BLaER1 (cell line): ENCODE measurements at regions not wholly inside any gene's neighbourhood (a gene's known extent, or its start where the extent isn't known, plus 50 kb on each side); places are given as distances from the start of the nearest gene placed in this dataset.

ENCODE experiments used
- H3K27ac ChIP-seq: shearing (Covaris generic); formaldehyde crosslinking; 2 replicates; pipeline ENCODE4 v1.8.1; 2022
- H3K27me3 ChIP-seq: shearing (Covaris generic); formaldehyde crosslinking; 2 replicates; pipeline ENCODE4 v1.8.1; 2022
- H3K36me3 ChIP-seq: shearing (Covaris generic); formaldehyde crosslinking; 2 replicates; pipeline ENCODE4 v1.8.1; 2022
- H3K4me1 ChIP-seq: shearing (Covaris generic); formaldehyde crosslinking; 2 replicates; pipeline ENCODE4 v1.8.1; 2022
- H3K4me2 ChIP-seq: shearing (Covaris generic); formaldehyde crosslinking; 2 replicates; pipeline ENCODE4 v1.8.1; 2022
- H3K4me3 ChIP-seq: shearing (Covaris generic); formaldehyde crosslinking; 2 replicates; pipeline ENCODE4 v1.8.1; 2022
- H3K9ac ChIP-seq: shearing (Covaris generic); formaldehyde crosslinking; 2 replicates; pipeline ENCODE4 v1.8.1; 2022
- H3K9me3 ChIP-seq: shearing (Covaris generic); formaldehyde crosslinking; 2 replicates; pipeline ENCODE4 v1.8.1; 2022
- H4K20me1 ChIP-seq: shearing (Covaris generic); formaldehyde crosslinking; 2 replicates; pipeline ENCODE4 v1.8.1; 2022
- Cebpa-rat ChIP-seq: shearing (Covaris generic); IDR thresholded peaks from 2 replicates; pipeline ENCODE4 v1.8.1; 2022

DNA sequence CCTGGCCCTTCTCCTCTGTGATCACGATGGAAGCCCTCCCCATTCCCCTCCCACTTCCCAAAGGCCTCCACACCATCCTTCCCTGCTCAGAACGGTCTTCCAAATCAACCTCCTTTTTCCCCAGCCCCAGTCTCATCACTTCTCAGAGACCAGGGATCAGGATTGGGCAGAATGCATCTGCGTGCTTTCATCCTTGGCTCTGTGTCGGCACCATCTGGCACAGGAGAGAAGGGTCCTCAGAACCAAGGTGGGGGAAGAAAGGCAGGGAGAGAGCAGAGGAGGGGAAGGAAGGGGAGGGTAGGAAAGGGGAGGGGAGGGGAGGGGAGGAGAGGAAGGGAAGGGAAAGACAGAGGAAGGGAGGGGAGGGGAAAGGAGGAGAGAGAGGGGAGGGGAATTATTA, 52.4 kb upstream of the FICD start:
- Histone ChIP-seq H3K27me3 (no peaks in the 10 kb centered on the region), H3K27ac (no peak overlapping the region), H3K4me3 (no peak overlapping the region), H3K9ac (no peak overlapping the region), H3K4me1 (no peaks in the 10 kb centered on the region), H3K9me3 (no peaks in the 10 kb centered on the region), H4K20me1 (peaks cover 11% of the 10 kb centered on the region; the same call in 1 of the 2 replicates), H3K36me3 (no peaks in the 10 kb centered on the region), H3K4me2 (no peak overlapping the region)
- TF ChIP-seq Cebpa-rat, result no peak

DNA sequence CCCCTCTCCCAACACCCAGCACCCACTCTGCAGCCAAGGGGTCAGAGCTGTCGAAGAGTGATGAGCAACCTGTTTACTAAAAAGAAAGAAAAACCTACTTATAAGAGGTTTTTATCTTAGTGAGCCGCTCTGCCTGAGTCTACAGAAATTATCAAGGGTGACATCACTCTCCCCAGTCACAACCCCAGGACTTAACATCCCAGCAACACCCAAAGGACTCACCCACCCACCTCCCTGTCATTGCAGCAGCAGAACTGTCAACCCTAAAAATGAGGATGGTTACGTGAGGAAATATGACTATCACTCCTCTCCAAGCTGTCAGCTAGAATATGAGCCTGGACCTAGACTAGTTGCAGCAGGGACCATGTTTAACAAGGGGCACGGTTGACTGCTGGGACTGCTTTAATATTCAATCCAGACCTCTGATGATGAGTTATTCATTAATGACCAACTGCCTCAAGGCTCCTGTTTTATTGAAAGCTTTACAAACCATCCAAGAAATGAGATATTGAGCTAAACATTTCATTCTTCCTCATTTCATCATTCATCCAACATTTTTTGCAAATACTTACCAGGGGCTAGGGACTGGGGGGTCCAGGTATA, 53.9 kb upstream of the FICD start:
- H3K9ac ChIP-seq, result no peak overlapping the region
- peaks cover 11% of the 10 kb centered on the region; the same call in 1 of the 2 replicates for H4K20me1 ChIP-seq
- no peak for TF ChIP-seq Cebpa-rat
- no peaks in the 10 kb centered on the region for H3K4me1 ChIP-seq
- no peaks in the 10 kb centered on the region for H3K27me3 ChIP-seq
- H3K27ac ChIP-seq, result no peak overlapping the region
- H3K4me3 ChIP-seq, result no peak overlapping the region
- no peak overlapping the region for H3K4me2 ChIP-seq
- H3K9me3 ChIP-seq, result no peaks in the 10 kb centered on the region
- no peaks in the 10 kb centered on the region for H3K36me3 ChIP-seq

DNA sequence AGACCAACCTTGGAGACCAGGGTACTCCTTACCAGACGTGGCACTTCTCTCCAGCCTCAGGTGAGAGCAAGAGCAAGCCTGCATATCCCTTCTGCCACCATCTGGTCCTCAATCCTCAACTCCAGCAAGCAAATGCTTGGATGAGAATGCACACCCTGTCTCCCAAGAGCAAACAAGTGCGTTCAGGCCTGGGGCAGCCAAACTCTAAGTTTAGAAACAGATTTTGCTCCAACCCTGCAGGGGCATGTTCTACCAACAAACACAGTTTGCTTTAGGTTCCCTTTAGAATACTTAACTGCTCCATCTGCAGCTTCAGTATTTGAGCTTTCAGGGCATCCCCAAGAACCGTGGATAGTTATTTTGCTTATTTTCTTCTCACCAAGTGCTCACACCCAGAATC, 55.9 kb upstream of the FICD start:
- H3K36me3 ChIP-seq, result no peaks in the 10 kb centered on the region
- peaks cover 11% of the 10 kb centered on the region; the same call in 1 of the 2 replicates for H4K20me1 ChIP-seq
- no peak for TF ChIP-seq Cebpa-rat
- no peak overlapping the region for H3K27ac ChIP-seq
- H3K9ac ChIP-seq, result no peak overlapping the region
- H3K4me2 ChIP-seq, result no peak overlapping the region
- H3K4me3 ChIP-seq, result no peak overlapping the region
- no peaks in the 10 kb centered on the region for H3K4me1 ChIP-seq
- H3K27me3 ChIP-seq, result no peaks in the 10 kb centered on the region
- no peaks in the 10 kb centered on the region for H3K9me3 ChIP-seq

DNA sequence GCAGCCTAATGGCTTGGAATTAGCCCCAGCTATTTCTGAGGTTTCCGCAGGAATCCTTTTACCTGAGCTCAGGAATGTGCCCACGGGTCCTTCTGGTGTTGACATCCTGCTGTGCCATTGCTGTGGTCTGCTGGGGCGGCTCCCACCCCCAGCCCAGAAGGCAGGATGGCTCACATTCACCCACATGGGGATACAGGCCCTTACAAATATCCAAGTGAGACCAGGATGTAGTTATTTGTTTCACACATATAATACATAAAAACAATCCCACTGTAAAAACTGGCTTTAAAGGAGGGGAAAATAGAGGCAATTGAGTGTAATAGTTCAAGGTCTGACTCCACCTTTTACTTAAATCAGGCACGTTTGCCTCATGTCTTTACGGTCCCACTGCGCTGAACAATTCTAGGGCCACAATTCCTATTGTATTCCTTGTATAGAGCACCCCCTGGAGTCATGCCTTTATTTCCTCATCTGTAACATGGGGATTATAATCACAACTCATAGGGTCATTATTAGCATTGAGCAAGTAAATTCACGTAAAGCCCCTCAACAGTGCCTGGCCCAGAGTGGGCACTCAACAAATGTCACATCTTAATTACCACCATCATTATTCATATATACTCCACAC, 57.2 kb upstream of the FICD start:
- Histone ChIP-seq H3K4me3 (no peak overlapping the region), H3K27ac (no peak overlapping the region), H3K9me3 (no peaks in the 10 kb centered on the region), H3K27me3 (no peaks in the 10 kb centered on the region), H3K9ac (no peak overlapping the region), H3K36me3 (no peaks in the 10 kb centered on the region), H3K4me2 (no peak overlapping the region), H4K20me1 (peaks cover 11% of the 10 kb centered on the region; the same call in 1 of the 2 replicates), H3K4me1 (no peaks in the 10 kb centered on the region)
- no peak for TF ChIP-seq Cebpa-rat

DNA sequence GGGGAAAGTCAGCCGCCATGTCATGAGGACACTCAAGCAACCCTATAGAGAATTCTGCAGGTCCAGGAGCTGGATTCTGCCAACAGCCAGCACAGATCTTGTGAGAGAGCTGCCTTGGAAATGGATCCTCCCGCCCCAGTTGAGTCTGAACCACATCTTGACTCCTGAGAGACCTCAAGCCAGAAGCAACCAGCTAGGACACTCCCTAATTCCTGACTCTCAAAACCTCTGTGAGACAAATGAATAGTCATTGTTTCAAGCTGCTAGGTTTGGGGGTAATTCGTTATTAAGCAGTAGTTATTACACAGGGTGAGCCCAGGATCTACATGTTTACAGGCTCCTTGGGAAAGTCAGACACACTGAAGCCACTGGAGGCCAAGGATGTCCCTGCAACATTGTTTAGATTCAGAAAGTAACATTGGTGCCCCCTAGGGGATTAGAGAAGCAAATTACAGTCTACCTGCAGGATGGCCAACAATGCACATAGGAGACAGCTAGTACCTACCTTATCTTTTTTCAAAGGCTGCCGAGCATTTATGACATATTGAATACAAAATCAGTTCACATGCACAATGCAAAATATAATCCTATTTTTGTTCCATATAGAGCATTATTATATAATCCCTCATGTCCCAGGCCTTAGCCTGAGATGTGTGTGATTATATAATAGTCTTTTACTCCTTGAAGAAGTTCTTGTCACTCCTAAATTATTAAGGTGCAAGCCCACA, 57.9 kb upstream of the FICD start:
- H3K27ac ChIP-seq, result no peak overlapping the region
- H4K20me1 ChIP-seq, result peaks cover 11% of the 10 kb centered on the region; the same call in 1 of the 2 replicates
- H3K4me1 ChIP-seq, result no peaks in the 10 kb centered on the region
- H3K36me3 ChIP-seq, result no peaks in the 10 kb centered on the region
- no peaks in the 10 kb centered on the region for H3K9me3 ChIP-seq
- H3K27me3 ChIP-seq, result no peaks in the 10 kb centered on the region
- H3K9ac ChIP-seq, result no peak overlapping the region
- no peak for TF ChIP-seq Cebpa-rat
- H3K4me3 ChIP-seq, result no peak overlapping the region
- H3K4me2 ChIP-seq, result no peak overlapping the region

DNA sequence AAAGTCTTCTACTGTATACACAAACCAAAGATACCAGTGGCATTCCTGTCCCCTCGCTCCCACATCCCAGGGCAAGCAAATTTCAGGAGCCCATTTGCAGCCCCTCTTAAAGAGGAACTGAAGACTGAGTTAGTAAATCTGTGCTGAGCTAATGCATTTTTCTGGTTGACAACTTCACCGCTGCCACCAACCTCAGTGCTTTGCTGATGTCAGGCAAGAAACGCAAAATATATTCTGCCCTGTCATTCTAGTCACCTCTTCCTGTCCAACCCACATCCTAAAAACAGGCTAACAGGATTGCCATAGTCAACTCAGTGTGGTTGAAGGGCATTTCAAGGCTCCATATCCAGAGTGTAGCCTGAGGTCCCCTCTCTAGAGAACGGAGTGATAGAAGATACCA, 59.4 kb upstream of the FICD start:
- H3K9me3 ChIP-seq, result no peaks in the 10 kb centered on the region
- H3K4me2 ChIP-seq, result no peak overlapping the region
- no peaks in the 10 kb centered on the region for H3K4me1 ChIP-seq
- H3K27me3 ChIP-seq, result no peaks in the 10 kb centered on the region
- H3K27ac ChIP-seq, result no peak overlapping the region
- H3K9ac ChIP-seq, result no peak overlapping the region
- peaks cover 11% of the 10 kb centered on the region; the same call in 1 of the 2 replicates for H4K20me1 ChIP-seq
- H3K4me3 ChIP-seq, result no peak overlapping the region
- no peak for TF ChIP-seq Cebpa-rat
- no peaks in the 10 kb centered on the region for H3K36me3 ChIP-seq

DNA sequence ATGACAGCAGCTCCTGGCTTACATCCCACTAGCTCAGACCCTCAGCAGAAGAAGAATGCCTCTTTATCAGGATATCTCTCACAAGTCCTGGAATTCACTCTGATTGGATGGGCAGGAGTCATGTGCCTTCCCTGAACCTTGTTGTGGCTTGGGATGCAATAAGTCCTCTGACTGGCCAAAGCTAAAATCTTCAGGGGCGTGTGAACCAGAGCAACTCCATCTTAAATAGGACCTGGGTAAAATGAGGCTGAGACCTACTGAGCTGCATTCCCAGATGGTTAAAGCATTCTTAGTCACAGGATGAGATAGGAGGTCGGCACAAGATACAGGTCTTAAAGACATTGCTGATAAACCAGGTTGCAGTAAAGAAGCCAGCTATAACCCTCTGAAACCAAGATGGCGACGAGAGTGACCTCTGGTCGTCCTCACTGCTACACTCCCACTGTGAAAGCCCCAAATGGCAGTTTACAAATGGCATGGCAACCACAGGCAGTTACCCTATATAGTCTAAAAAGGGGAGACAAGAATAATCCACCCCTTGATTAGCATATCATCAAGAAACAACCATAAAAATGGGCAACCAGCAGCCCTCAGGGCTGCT, 60.4 kb upstream of the FICD start:
- TF ChIP-seq Cebpa-rat, result no peak
- peaks cover 11% of the 10 kb centered on the region; the same call in 1 of the 2 replicates for H4K20me1 ChIP-seq
- H3K36me3 ChIP-seq, result no peaks in the 10 kb centered on the region

DNA sequence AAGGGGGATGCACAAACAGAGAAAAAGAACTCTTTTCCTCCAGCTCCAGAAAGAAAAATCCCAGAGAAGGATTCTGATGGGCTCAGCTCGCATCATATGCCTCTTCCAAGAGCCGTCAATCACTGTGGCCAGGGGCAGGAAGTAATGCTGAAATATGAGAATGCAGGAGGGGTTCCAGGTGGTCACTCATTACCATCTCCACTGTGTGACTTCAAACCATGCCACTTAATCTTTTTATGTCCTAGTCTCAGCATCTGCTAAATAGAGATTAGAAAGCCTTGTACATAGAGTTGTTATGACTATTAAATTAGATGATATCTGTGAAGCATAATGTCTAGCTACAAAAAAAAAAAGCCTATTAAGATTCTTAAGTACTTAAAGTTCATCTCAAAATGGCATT, 65.6 kb upstream of the FICD start:
- no peaks in the 10 kb centered on the region for H3K27me3 ChIP-seq
- TF ChIP-seq Cebpa-rat, result no peak

More for the DNA sequence above, 60.4 kb upstream of the FICD start:
- Histone ChIP-seq H3K4me1 (no peaks in the 10 kb centered on the region), H3K4me2 (no peak overlapping the region), H3K9ac (no peak overlapping the region), H3K4me3 (no peak overlapping the region), H3K9me3 (no peaks in the 10 kb centered on the region), H3K27ac (no peak overlapping the region), H3K27me3 (no peaks in the 10 kb centered on the region)

DNA sequence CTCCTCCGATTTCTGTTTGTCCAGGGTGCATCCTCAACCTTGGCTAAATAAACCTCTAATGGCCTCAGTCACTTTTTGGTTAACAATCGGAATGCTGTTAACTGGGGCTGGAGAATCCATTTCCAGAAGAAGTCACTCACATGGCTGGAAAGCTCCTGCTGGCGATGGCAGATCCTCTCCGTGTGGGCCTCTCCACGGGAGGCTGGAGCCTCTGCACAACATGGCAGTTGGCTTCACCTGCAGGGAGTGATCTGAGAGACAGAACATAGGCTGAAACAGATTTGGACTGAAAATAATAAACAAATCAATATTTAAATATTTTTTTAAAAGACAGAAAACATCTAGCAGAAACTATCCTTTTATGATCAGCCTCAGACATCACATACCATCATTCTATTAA, 66.8 kb upstream of the FICD start:
- Histone ChIP-seq H3K27ac (no peak overlapping the region), H3K27me3 (no peaks in the 10 kb centered on the region)

More for the DNA sequence above, 65.6 kb upstream of the FICD start:
- no peak overlapping the region for H3K4me3 ChIP-seq
- H4K20me1 ChIP-seq, result no peaks in the 10 kb centered on the region
- no peaks in the 10 kb centered on the region for H3K36me3 ChIP-seq
- no peak overlapping the region for H3K9ac ChIP-seq
- no peak overlapping the region for H3K4me2 ChIP-seq
- no peaks in the 10 kb centered on the region for H3K9me3 ChIP-seq
- no peak overlapping the region for H3K27ac ChIP-seq
- H3K4me1 ChIP-seq, result no peaks in the 10 kb centered on the region

More for the DNA sequence above, 66.8 kb upstream of the FICD start:
- H3K9me3 ChIP-seq, result no peaks in the 10 kb centered on the region
- TF ChIP-seq Cebpa-rat, result no peak
- H4K20me1 ChIP-seq, result no peaks in the 10 kb centered on the region
- H3K9ac ChIP-seq, result no peak overlapping the region
- no peaks in the 10 kb centered on the region for H3K4me1 ChIP-seq
- H3K36me3 ChIP-seq, result no peaks in the 10 kb centered on the region
- no peak overlapping the region for H3K4me3 ChIP-seq
- no peak overlapping the region for H3K4me2 ChIP-seq
